ENCODE measurements at regions not wholly inside any gene's neighbourhood (a gene's known extent, or its start where the extent isn't known, plus 50 kb on each side); places are given as distances from the start of the nearest gene placed in this dataset.

DNA sequence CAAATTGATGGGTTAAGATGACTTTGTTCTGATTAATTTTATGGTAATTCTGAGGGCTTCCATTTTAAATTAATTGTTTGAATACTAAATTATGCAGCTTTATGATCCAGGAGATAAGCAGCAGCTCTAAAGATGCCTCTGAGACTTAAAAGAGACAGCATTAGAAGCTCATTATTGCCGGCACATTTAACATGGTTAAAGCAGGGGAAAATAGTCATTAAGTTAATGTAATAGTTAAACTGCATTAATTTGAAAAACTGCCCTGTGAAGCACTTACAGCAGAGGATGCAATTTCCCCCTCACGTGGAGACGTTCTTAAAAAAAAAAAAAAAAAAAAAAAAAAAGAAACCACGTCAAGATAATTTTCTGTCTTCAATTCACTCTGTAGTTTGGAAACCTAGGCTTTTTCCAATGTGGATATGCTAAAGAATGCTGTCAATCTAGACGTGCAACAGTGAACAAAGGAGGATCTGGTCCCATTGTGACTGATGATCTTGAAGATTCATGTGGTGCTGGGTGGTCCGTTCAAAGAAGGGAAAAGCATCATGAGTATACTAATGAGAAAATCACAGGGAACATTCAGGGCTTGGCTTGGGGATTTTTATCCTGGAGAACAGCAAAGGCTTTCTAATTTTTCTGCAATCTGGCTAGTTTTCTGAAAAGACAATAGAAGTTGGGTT, 440.6 kb upstream of the HS3ST1 start:
- Histone ChIP-seq H3K27ac (no peak overlapping the region), H3K4me3 (no peak overlapping the region)
- TF ChIP-seq, protein P1, sequence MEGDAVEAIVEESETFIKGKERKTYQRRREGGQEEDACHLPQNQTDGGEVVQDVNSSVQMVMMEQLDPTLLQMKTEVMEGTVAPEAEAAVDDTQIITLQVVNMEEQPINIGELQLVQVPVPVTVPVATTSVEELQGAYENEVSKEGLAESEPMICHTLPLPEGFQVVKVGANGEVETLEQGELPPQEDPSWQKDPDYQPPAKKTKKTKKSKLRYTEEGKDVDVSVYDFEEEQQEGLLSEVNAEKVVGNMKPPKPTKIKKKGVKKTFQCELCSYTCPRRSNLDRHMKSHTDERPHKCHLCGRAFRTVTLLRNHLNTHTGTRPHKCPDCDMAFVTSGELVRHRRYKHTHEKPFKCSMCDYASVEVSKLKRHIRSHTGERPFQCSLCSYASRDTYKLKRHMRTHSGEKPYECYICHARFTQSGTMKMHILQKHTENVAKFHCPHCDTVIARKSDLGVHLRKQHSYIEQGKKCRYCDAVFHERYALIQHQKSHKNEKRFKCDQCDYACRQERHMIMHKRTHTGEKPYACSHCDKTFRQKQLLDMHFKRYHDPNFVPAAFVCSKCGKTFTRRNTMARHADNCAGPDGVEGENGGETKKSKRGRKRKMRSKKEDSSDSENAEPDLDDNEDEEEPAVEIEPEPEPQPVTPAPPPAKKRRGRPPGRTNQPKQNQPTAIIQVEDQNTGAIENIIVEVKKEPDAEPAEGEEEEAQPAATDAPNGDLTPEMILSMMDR (IDR thresholded peaks at IDR 0.05), result no peak
- no peak for DNase-seq (ENCODE audit: low spot score)

DNA sequence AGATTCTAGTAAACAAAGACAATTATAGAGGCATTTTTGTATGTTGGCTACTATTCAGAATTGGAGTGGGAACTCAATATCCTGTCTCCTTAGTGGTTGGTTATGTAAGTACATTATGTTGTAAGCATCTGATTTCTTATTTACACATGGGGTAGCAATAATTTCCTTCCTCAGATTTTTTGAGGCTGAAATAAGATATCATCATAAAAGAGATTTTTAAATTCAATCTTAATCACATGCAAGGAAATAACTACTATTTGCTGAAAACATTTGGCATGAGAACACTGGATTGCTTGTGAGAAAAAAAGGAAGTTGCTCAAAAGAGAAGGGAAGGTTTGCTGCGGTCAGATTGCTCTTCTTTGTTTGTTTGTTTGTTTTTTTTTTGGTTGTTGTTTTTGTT, 437.7 kb upstream of the HS3ST1 start:
- no peak for DNase-seq (ENCODE audit: low spot score)
- Histone ChIP-seq H3K4me3 (no peak overlapping the region), H3K27ac (no peak overlapping the region)
- TF ChIP-seq, protein P1 (IDR thresholded peaks at IDR 0.05), result no peak

DNA sequence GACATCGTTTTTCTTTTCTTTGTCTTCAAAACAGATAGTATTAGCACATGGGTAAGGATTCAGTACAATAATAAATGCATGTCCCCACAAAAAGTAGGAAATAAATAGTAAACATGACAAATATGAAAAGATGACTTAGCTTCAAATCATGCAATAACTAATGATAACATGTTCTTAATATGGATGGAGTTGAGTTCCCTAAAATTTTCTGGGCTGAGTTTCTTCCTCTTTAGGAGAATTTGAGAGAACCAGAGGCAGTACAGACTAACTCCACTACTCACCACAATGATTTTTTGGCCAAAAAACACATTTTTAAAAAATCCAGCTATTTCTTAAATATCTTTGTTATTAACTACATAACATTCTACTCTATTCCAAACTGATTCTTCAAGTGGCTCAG, 432.3 kb upstream of the HS3ST1 start:
- DNase-seq (ENCODE audit: low spot score), result no peak
- Histone ChIP-seq H3K4me3 (no peak overlapping the region), H3K27ac (no peak overlapping the region)
- TF ChIP-seq, protein P1 (IDR thresholded peaks at IDR 0.05), result no peak

DNA sequence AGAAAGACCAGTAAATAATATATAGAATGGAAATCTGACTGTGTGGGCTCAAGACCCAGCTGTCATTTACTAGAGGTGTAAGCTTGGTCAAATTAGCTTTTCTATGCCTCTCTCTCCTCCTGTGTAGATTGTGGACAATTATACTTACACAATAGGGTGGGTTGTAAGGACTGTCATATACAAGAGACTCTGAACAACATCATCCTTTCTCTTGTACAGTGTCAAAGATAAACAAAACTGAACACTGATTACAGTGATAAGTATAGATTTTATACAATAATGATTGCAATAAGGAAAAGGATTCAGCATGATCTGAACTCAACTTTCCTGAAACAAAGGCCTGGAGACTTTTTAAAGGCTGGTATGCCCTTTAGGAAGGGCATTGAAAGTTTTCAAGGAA, 429.2 kb upstream of the HS3ST1 start:
- TF ChIP-seq, protein P1 (IDR thresholded peaks at IDR 0.05), result no peak

DNA sequence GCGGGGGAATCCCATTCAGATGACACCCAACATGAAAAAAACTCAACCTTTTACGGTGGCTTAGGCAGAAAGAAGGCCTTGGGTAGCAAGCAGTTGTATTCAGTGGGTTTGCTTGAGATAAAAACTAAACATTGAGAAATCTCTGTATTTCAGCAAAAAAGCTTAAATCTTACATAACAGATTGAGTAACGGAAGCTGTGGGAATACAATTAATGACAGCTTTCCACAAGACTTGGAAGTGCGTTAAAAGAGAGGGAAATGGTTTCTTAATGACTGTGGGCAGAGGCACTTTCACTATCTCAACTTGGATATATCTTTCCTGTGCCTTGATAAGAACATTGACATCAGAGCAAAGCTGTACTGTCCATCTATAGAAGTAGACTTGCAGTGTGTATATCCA, 418.5 kb upstream of the HS3ST1 start:
- TF ChIP-seq, protein P1 (IDR thresholded peaks at IDR 0.05), result no peak
- Histone ChIP-seq H3K27ac (no peak overlapping the region), H3K4me3 (no peak overlapping the region)
- DNase-seq (ENCODE audit: low spot score), result no peak

More for the DNA sequence above, 429.2 kb upstream of the HS3ST1 start:
- DNase-seq (ENCODE audit: low spot score), result no peak
- H3K27ac ChIP-seq, result no peak overlapping the region
- H3K4me3 ChIP-seq, result no peak overlapping the region

DNA sequence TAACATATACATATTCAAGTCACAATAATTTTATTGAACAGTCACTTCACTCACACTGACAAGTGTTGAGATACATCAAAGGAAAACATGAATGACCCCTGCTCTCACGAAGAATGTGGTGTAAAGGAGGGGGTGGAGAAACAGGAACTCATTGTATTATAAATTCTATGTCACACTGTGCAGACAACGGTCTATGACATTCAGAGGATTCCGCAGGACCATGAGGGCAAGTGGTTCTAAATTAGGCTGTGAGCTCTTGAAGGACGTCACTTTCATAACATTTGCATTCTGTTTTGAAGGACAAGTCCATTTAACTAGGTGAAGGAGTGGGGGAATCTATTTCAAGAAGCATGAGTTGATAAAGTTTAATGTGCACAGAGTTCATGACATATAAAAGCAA, 415.2 kb upstream of the HS3ST1 start:
- TF ChIP-seq, protein P1 (IDR thresholded peaks at IDR 0.05), result no peak
- no peak overlapping the region for H3K27ac ChIP-seq
- no peak for DNase-seq (ENCODE audit: low spot score)
- no peak overlapping the region for H3K4me3 ChIP-seq

DNA sequence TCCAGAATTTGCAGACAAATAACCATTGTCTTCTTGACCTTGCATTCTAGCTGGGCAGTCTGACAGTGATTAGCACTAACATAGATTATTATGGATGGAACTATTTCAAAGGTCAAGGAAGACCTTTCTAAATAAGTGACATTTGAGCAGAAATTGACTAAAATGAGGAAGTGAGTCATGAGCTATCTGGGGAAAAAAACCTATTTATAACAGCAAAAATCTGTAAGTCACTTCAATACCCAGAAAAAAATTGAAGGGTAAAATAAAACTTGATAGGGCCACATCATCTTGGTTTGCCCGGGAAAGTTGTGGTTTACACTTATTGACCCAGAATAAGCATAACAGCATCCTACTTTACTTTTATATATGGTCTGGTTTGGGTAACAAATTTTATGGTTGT, 414.6 kb upstream of the HS3ST1 start:
- Histone ChIP-seq H3K27ac (no peak overlapping the region), H3K4me3 (no peak overlapping the region)
- DNase-seq (ENCODE audit: low spot score), result no peak
- TF ChIP-seq, protein P1 (IDR thresholded peaks at IDR 0.05), result no peak
